HEK293 (cell line): ENCODE measurements at regions not wholly inside any gene's neighbourhood (a gene's known extent, or its start where the extent isn't known, plus 50 kb on each side); places are given as distances from the start of the nearest gene placed in this dataset.

ENCODE experiments used
- CTCF ChIA-PET: fragments of 350-600 bp; formaldehyde crosslinking; extraction: SDS; loops from one replicate; lab custom pipeline; 2021; ENCODE audit warnings: antibody characterized with exemption; lab: Yijun Ruan, JAX
- POLR2A ChIA-PET: fragments of 300-600 bp; formaldehyde crosslinking; extraction: SDS; loops from one replicate; lab custom pipeline; 2020; ENCODE audit warnings: antibody characterized with exemption, inconsistent platforms; lab: Yijun Ruan, JAX
- H3K27ac ChIP-seq: fragments of 200-500 bp; sonication (Bioruptor generic); 2 replicates; pipeline ENCODE4 v1.5.1; 2014; ENCODE audit warnings: low read depth, low read length, control low read depth, inconsistent platforms; ENCODE audit errors: extremely low read depth
- H3K36me3 ChIP-seq, 2 experiments: fragments of 200-500 bp in 1 of 2; sonication (Bioruptor generic) in 1 of 2; 1 replicate in 1 of 2; 2 replicates in 1 of 2; pipeline ENCODE4 v1.5.1; 2014 to 2017; ENCODE audit warnings: inconsistent platforms in 2 of 2, low read length in 2 of 2; ENCODE audit not compliant: control insufficient read depth in 2 of 2, insufficient read depth in 1 of 2
- H3K4me1 ChIP-seq: fragments of 200-500 bp; sonication (Bioruptor generic); 2 replicates; pipeline ENCODE4 v1.5.1; 2014; ENCODE audit warnings: mild to moderate bottlenecking, low read length, inconsistent platforms; ENCODE audit not compliant: control insufficient read depth, insufficient read depth
- H3K4me3 ChIP-seq: 2 replicates; pipeline ENCODE4 v1.5.1; 2011; ENCODE audit warnings: low read depth, mild to moderate bottlenecking, control low read depth, low read length, moderate library complexity
- H3K9me3 ChIP-seq: fragments of 200-500 bp; sonication (Bioruptor generic); 2 replicates; pipeline ENCODE4 v1.5.1; 2014; ENCODE audit warnings: low read depth, low read length, inconsistent platforms; ENCODE audit not compliant: control insufficient read depth, insufficient read depth
- KLF1 ChIP-seq: fragments of 450-650 bp; formaldehyde crosslinking; IDR thresholded peaks from 2 replicates; pipeline ENCODE4 v1.5.1; 2016; ENCODE audit warnings: missing biosample characterization, missing genetic modification characterization
- REPIN1 ChIP-seq: fragments of 450-650 bp; formaldehyde crosslinking; IDR thresholded peaks from 2 replicates; pipeline ENCODE4 v1.5.1; 2017; ENCODE audit warnings: missing biosample characterization, missing genetic modification characterization, low read depth
- ZBTB11 ChIP-seq: fragments of 450-650 bp; formaldehyde crosslinking; conservative IDR thresholded peaks from 2 replicates; pipeline ENCODE4 v1.5.1; 2016; ENCODE audit warnings: low read depth, missing biosample characterization, missing genetic modification characterization
- ZBTB8A ChIP-seq: fragments of 450-650 bp; formaldehyde crosslinking; IDR thresholded peaks from 2 replicates; pipeline ENCODE4 v1.5.1; 2016; ENCODE audit warnings: missing biosample characterization, missing genetic modification characterization
- ZNF114 ChIP-seq: fragments of 450-650 bp; formaldehyde crosslinking; IDR thresholded peaks from 2 replicates; pipeline ENCODE4 v1.5.0; 2017; ENCODE audit warnings: missing biosample characterization, missing genetic modification characterization
- ZNF19 ChIP-seq: fragments of 450-650 bp; formaldehyde crosslinking; IDR thresholded peaks from 2 replicates; pipeline ENCODE4; 2016; ENCODE audit warnings: missing biosample characterization, missing genetic modification characterization, low read depth
- ZNF221 ChIP-seq: fragments of 450-650 bp; formaldehyde crosslinking; IDR thresholded peaks from 2 replicates; pipeline ENCODE4 v1.5.1; 2017; ENCODE audit warnings: missing biosample characterization, missing genetic modification characterization, borderline replicate concordance
- ZNF426 ChIP-seq: fragments of 450-650 bp; formaldehyde crosslinking; IDR thresholded peaks from 2 replicates; pipeline ENCODE4 v1.5.1; 2017; ENCODE audit warnings: missing biosample characterization, missing genetic modification characterization, mild to moderate bottlenecking, inconsistent platforms, moderate library complexity
- ZNF560 ChIP-seq: fragments of 450-650 bp; formaldehyde crosslinking; IDR thresholded peaks from 2 replicates; pipeline ENCODE4 v1.5.1; 2017; ENCODE audit warnings: missing biosample characterization, missing genetic modification characterization, borderline replicate concordance
- ZNF596 ChIP-seq: fragments of 450-650 bp; IDR thresholded peaks from 2 replicates; pipeline ENCODE4 v1.5.0; 2018; ENCODE audit warnings: missing biosample characterization, mild to moderate bottlenecking, missing genetic modification characterization, moderate library complexity
- ZNF600 ChIP-seq: fragments of 450-650 bp; formaldehyde crosslinking; IDR thresholded peaks from 2 replicates; pipeline ENCODE4 v1.5.1; 2016; ENCODE audit warnings: missing biosample characterization, missing genetic modification characterization
- ZNF624 ChIP-seq: fragments of 450-650 bp; formaldehyde crosslinking; IDR thresholded peaks from 2 replicates; pipeline ENCODE4 v1.5.1; 2017; ENCODE audit warnings: missing biosample characterization, missing genetic modification characterization
- ZNF629 ChIP-seq: fragments of 450-650 bp; formaldehyde crosslinking; IDR thresholded peaks from 2 replicates; pipeline ENCODE4 v1.5.1; 2017; ENCODE audit warnings: missing biosample characterization, missing genetic modification characterization
- ZNF664 ChIP-seq: fragments of 450-650 bp; formaldehyde crosslinking; IDR thresholded peaks from 2 replicates; pipeline ENCODE4 v1.5.1; 2016; ENCODE audit warnings: missing biosample characterization, missing genetic modification characterization
- ZNF692 ChIP-seq: fragments of 450-650 bp; formaldehyde crosslinking; IDR thresholded peaks from 2 replicates; pipeline ENCODE4 v1.5.1; 2016; ENCODE audit warnings: missing biosample characterization, missing genetic modification characterization
- ZNF768 ChIP-seq: fragments of 450-650 bp; formaldehyde crosslinking; IDR thresholded peaks from 2 replicates; pipeline ENCODE4 v1.5.1; 2018; ENCODE audit warnings: missing biosample characterization, mild to moderate bottlenecking, missing genetic modification characterization
- ZSCAN5A ChIP-seq: fragments of 450-650 bp; formaldehyde crosslinking; IDR thresholded peaks from 2 replicates; pipeline ENCODE4 v1.5.1; 2016; ENCODE audit warnings: missing biosample characterization, missing genetic modification characterization
- TF ChIP-seq, protein P1 (sequence below): fragments of 450-650 bp; formaldehyde crosslinking; IDR thresholded peaks from 2 replicates; pipeline ENCODE4 v1.5.1; 2016; ENCODE audit warnings: missing biosample characterization, missing genetic modification characterization
- TF ChIP-seq, protein P2 (sequence below): fragments of 450-650 bp; formaldehyde crosslinking; IDR thresholded peaks from 2 replicates; pipeline ENCODE4 v1.5.1; 2017; ENCODE audit warnings: missing biosample characterization, missing genetic modification characterization

- no peak overlapping the region for H3K4me3 ChIP-seq
- no peaks in the 10 kb centered on the region for H3K36me3 ChIP-seq
- ChIA-PET CTCF (no interaction called here), POLR2A (no interaction called here)
- TF ChIP-seq ZNF629 (tag by site-specific recombination): no peak
- TF ChIP-seq ZBTB8A (tag by site-specific recombination): no peak
- TF ChIP-seq ZNF221 (tag by site-specific recombination): no peak
- no peak for TF ChIP-seq ZNF768 (tag by site-specific recombination)
- no peak for TF ChIP-seq ZNF664
- TF ChIP-seq ZSCAN5A (tag by site-specific recombination): no peak
- TF ChIP-seq ZNF114 (tag by site-specific recombination): no peak
- no peak for TF ChIP-seq ZNF692 (tag by site-specific recombination)
- TF ChIP-seq ZNF596 (tag by site-specific recombination): no peak
- TF ChIP-seq ZNF19 (tag by site-specific recombination): no peak
- TF ChIP-seq ZNF426 (tag by site-specific recombination): no peak
- no peak for TF ChIP-seq ZNF600 (tag by site-specific recombination)
- no peak for TF ChIP-seq KLF1
- no peak for TF ChIP-seq ZNF560 (tag by site-specific recombination)
- no peaks in the 10 kb centered on the region for H3K4me1 ChIP-seq
- no peak overlapping the region for H3K27ac ChIP-seq
- H3K9me3 ChIP-seq: no peaks in the 10 kb centered on the region
Observed at GRCh38 chr11:44380820-44381219, 70.9 kb upstream of the ALX4 start.

DNA sequence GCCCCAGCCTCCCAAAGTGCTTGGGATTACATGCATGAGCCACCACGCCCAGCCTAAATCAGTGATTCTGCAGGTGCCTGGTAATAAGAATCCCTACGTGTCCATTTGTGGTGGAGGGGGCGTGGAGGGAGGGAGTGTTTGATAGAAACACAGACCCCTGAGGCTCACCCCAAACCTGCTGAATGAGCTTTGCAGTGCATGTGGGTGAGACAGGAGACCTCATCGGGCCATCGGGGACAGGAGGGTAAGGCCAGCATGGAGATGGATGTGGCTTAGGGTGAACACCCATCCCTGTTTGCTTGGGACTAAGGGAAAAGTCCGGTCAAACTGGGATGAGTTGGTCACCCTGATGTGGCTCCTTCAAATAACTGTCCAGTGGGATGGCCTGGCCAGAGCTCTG lies 71.3 kb upstream of the ALX4 start:
- TF ChIP-seq ZNF692 (tag by site-specific recombination) (no peak), REPIN1 (tag by site-specific recombination) (no peak), ZNF624 (no peak), ZBTB11 (tag by site-specific recombination) (no peak)
- TF ChIP-seq, protein P1, sequence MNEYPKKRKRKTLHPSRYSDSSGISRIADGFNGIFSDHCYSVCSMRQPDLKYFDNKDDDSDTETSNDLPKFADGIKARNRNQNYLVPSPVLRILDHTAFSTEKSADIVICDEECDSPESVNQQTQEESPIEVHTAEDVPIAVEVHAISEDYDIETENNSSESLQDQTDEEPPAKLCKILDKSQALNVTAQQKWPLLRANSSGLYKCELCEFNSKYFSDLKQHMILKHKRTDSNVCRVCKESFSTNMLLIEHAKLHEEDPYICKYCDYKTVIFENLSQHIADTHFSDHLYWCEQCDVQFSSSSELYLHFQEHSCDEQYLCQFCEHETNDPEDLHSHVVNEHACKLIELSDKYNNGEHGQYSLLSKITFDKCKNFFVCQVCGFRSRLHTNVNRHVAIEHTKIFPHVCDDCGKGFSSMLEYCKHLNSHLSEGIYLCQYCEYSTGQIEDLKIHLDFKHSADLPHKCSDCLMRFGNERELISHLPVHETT: no peak
- TF ChIP-seq, protein P2, sequence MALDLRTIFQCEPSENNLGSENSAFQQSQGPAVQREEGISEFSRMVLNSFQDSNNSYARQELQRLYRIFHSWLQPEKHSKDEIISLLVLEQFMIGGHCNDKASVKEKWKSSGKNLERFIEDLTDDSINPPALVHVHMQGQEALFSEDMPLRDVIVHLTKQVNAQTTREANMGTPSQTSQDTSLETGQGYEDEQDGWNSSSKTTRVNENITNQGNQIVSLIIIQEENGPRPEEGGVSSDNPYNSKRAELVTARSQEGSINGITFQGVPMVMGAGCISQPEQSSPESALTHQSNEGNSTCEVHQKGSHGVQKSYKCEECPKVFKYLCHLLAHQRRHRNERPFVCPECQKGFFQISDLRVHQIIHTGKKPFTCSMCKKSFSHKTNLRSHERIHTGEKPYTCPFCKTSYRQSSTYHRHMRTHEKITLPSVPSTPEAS (tag by site-specific recombination): no peak
- Histone ChIP-seq H3K9me3 (no peaks in the 10 kb centered on the region), H3K4me1 (no peaks in the 10 kb centered on the region), H3K36me3 (no peaks in the 10 kb centered on the region), H3K27ac (no peak overlapping the region), H3K4me3 (no peak overlapping the region)
- ChIA-PET CTCF (no interaction called here), POLR2A (no interaction called here)
